Vagina (tissue), 2 donors: ENCODE measurements at regions not wholly inside any gene's neighbourhood (a gene's known extent, or its start where the extent isn't known, plus 50 kb on each side); places are given as distances from the start of the nearest gene placed in this dataset.

Experiments used
- CTCF ChIP-seq, 3 experiments: fragments of 450-650 bp in 2 of 3; fragments of 200-600 bp in 1 of 3; sonication (generic) in 1 of 3; IDR thresholded peaks; one replicate each; pipeline ENCODE4 v1.5.1; 2017 to 2019; ENCODE audit warnings: antibody characterized with exemption in 3 of 3, mild to moderate bottlenecking in 2 of 3, moderate library complexity in 2 of 3
- POLR2A ChIP-seq, 2 donors: fragments of 450-650 bp; IDR thresholded peaks; one replicate each; pipeline ENCODE4 v1.6.1; 2017; ENCODE audit warnings: antibody characterized with exemption in 2 of 2, mild to moderate bottlenecking in 2 of 2, moderate library complexity in 2 of 2
- POLR2AphosphoS5 ChIP-seq, 2 donors: sonication (generic); formaldehyde crosslinking; IDR thresholded peaks; one replicate each; pipeline ENCODE4 v1.9.0; 2017; ENCODE audit warnings: antibody characterized with exemption in 2 of 2, mild to moderate bottlenecking in 2 of 2, low read depth in 1 of 2; ENCODE audit not compliant: insufficient read depth in 1 of 2

GRCh38 chr13:111013196-111013595 is 98.3 kb upstream of the ANKRD10 start:
- TF ChIP-seq CTCF (IDR thresholded peaks at IDR 0.05) (no peak), POLR2A (IDR thresholded peaks at IDR 0.05) (no peak), POLR2AphosphoS5 (IDR thresholded peaks at IDR 0.05; ENCODE audit: insufficient read depth in 1 of 2, low read depth in 1 of 2) (no peak)
